H1 (cell line): ENCODE measurements at regions not wholly inside any gene's neighbourhood (a gene's known extent, or its start where the extent isn't known, plus 50 kb on each side); places are given as distances from the start of the nearest gene placed in this dataset.

Experiments
- CHD2 ChIP-seq: IDR thresholded peaks from 2 replicates; pipeline ENCODE4 v1.6.1; 2012; ENCODE audit warnings: low read length, improper control_type of control experiment
- EGR1 ChIP-seq: IDR thresholded peaks from 2 replicates; pipeline ENCODE4 v1.6.1; 2011; ENCODE audit warnings: low read depth, low read length, borderline replicate concordance
- EZH2 ChIP-seq: fragments of 200-600 bp; sonication (generic); IDR thresholded peaks from 2 replicates; pipeline ENCODE4 v1.7.1; 2012; ENCODE audit warnings: low read depth, mild to moderate bottlenecking, moderate library complexity, low read length, inconsistent platforms; ENCODE audit not compliant: severe bottlenecking
- RBBP5 ChIP-seq: IDR thresholded peaks from 2 replicates; pipeline ENCODE4 v1.7.1; 2012; ENCODE audit warnings: low read depth, mild to moderate bottlenecking, inconsistent platforms, low read length, moderate library complexity, borderline replicate concordance
- SP2 ChIP-seq: IDR thresholded peaks from 2 replicates; pipeline ENCODE4 v1.6.1; 2012; ENCODE audit warnings: mild to moderate bottlenecking, low read length, inconsistent platforms
- TAF1 ChIP-seq: IDR thresholded peaks from 2 replicates; pipeline ENCODE4 v1.6.1; 2011; ENCODE audit warnings: mild to moderate bottlenecking, low read depth, low read length
- TF ChIP-seq, protein P1 (sequence below): fragments of 300-600 bp; sonication (generic); IDR thresholded peaks from 2 replicates; pipeline ENCODE4 v1.7.1; 2012; ENCODE audit warnings: low read length, moderate library complexity, mild to moderate bottlenecking, inconsistent platforms; ENCODE audit not compliant: insufficient replicate concordance
- TF ChIP-seq, protein P2 (sequence below), 3 experiments: IDR thresholded peaks; 1 replicate in 2 of 3; 2 replicates in 1 of 3; pipeline versions ENCODE4 v1.5.1 to v1.6.1; 2011; ENCODE audit warnings: low read length in 3 of 3, mild to moderate bottlenecking in 3 of 3, inconsistent platforms in 2 of 3, low read depth in 1 of 3, moderate library complexity in 1 of 3; ENCODE audit not compliant: insufficient read depth in 1 of 3; ENCODE audit errors: control extremely low read depth in 1 of 3

- TF ChIP-seq, protein P1, sequence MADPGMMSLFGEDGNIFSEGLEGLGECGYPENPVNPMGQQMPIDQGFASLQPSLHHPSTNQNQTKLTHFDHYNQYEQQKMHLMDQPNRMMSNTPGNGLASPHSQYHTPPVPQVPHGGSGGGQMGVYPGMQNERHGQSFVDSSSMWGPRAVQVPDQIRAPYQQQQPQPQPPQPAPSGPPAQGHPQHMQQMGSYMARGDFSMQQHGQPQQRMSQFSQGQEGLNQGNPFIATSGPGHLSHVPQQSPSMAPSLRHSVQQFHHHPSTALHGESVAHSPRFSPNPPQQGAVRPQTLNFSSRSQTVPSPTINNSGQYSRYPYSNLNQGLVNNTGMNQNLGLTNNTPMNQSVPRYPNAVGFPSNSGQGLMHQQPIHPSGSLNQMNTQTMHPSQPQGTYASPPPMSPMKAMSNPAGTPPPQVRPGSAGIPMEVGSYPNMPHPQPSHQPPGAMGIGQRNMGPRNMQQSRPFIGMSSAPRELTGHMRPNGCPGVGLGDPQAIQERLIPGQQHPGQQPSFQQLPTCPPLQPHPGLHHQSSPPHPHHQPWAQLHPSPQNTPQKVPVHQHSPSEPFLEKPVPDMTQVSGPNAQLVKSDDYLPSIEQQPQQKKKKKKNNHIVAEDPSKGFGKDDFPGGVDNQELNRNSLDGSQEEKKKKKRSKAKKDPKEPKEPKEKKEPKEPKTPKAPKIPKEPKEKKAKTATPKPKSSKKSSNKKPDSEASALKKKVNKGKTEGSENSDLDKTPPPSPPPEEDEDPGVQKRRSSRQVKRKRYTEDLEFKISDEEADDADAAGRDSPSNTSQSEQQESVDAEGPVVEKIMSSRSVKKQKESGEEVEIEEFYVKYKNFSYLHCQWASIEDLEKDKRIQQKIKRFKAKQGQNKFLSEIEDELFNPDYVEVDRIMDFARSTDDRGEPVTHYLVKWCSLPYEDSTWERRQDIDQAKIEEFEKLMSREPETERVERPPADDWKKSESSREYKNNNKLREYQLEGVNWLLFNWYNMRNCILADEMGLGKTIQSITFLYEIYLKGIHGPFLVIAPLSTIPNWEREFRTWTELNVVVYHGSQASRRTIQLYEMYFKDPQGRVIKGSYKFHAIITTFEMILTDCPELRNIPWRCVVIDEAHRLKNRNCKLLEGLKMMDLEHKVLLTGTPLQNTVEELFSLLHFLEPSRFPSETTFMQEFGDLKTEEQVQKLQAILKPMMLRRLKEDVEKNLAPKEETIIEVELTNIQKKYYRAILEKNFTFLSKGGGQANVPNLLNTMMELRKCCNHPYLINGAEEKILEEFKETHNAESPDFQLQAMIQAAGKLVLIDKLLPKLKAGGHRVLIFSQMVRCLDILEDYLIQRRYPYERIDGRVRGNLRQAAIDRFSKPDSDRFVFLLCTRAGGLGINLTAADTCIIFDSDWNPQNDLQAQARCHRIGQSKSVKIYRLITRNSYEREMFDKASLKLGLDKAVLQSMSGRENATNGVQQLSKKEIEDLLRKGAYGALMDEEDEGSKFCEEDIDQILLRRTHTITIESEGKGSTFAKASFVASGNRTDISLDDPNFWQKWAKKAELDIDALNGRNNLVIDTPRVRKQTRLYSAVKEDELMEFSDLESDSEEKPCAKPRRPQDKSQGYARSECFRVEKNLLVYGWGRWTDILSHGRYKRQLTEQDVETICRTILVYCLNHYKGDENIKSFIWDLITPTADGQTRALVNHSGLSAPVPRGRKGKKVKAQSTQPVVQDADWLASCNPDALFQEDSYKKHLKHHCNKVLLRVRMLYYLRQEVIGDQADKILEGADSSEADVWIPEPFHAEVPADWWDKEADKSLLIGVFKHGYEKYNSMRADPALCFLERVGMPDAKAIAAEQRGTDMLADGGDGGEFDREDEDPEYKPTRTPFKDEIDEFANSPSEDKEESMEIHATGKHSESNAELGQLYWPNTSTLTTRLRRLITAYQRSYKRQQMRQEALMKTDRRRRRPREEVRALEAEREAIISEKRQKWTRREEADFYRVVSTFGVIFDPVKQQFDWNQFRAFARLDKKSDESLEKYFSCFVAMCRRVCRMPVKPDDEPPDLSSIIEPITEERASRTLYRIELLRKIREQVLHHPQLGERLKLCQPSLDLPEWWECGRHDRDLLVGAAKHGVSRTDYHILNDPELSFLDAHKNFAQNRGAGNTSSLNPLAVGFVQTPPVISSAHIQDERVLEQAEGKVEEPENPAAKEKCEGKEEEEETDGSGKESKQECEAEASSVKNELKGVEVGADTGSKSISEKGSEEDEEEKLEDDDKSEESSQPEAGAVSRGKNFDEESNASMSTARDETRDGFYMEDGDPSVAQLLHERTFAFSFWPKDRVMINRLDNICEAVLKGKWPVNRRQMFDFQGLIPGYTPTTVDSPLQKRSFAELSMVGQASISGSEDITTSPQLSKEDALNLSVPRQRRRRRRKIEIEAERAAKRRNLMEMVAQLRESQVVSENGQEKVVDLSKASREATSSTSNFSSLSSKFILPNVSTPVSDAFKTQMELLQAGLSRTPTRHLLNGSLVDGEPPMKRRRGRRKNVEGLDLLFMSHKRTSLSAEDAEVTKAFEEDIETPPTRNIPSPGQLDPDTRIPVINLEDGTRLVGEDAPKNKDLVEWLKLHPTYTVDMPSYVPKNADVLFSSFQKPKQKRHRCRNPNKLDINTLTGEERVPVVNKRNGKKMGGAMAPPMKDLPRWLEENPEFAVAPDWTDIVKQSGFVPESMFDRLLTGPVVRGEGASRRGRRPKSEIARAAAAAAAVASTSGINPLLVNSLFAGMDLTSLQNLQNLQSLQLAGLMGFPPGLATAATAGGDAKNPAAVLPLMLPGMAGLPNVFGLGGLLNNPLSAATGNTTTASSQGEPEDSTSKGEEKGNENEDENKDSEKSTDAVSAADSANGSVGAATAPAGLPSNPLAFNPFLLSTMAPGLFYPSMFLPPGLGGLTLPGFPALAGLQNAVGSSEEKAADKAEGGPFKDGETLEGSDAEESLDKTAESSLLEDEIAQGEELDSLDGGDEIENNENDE = peak; percentile 86
- TF ChIP-seq SP2 (no peak), EZH2 (no peak), CHD2 (no peak), RBBP5 (peak; percentile 43; the same call in 1 of the 2 replicates), TAF1 (no peak), EGR1 (no peak)
- TF ChIP-seq, protein P2, sequence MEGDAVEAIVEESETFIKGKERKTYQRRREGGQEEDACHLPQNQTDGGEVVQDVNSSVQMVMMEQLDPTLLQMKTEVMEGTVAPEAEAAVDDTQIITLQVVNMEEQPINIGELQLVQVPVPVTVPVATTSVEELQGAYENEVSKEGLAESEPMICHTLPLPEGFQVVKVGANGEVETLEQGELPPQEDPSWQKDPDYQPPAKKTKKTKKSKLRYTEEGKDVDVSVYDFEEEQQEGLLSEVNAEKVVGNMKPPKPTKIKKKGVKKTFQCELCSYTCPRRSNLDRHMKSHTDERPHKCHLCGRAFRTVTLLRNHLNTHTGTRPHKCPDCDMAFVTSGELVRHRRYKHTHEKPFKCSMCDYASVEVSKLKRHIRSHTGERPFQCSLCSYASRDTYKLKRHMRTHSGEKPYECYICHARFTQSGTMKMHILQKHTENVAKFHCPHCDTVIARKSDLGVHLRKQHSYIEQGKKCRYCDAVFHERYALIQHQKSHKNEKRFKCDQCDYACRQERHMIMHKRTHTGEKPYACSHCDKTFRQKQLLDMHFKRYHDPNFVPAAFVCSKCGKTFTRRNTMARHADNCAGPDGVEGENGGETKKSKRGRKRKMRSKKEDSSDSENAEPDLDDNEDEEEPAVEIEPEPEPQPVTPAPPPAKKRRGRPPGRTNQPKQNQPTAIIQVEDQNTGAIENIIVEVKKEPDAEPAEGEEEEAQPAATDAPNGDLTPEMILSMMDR (IDR thresholded peaks at IDR 0.05; ENCODE audit: control extremely low read depth in 1 of 3, insufficient read depth in 1 of 3, low read depth in 1 of 3, low read length in 3 of 3) = no peak
Observed at GRCh38 chr3:86175593-86176444, 815.1 kb downstream of the VGLL3 start (continued).
